GM06990 (cell line): ENCODE measurements at regions not wholly inside any gene's neighbourhood (a gene's known extent, or its start where the extent isn't known, plus 50 kb on each side); places are given as distances from the start of the nearest gene placed in this dataset.

Source experiments
- DNase-seq: peaks from one replicate; pipeline ENCODE4 v3.0.0-alpha.2; 2011; ENCODE audit not compliant: insufficient read length; ENCODE audit errors: extremely low read depth
- H3K27me3 ChIP-seq: replicated peaks from 2 replicates; pipeline ENCODE4 v1.6.0; 2011; ENCODE audit warnings: low read length; ENCODE audit not compliant: control insufficient read depth, insufficient read depth
- H3K36me3 ChIP-seq: 2 replicates; pipeline ENCODE4 v1.5.1; 2011; ENCODE audit warnings: low read length; ENCODE audit not compliant: control insufficient read depth, insufficient read depth
- H3K4me3 ChIP-seq: replicated peaks from 2 replicates; pipeline ENCODE4 v1.5.1; 2011; ENCODE audit warnings: low read depth, mild to moderate bottlenecking, control low read depth, low read length
- TF ChIP-seq, protein P1 (sequence below): IDR thresholded peaks from 2 replicates; pipeline ENCODE4 v1.5.1; 2011; ENCODE audit warnings: low read length, control low read depth, mild to moderate bottlenecking, inconsistent platforms; ENCODE audit not compliant: insufficient read depth, poor library complexity, severe bottlenecking

DNA sequence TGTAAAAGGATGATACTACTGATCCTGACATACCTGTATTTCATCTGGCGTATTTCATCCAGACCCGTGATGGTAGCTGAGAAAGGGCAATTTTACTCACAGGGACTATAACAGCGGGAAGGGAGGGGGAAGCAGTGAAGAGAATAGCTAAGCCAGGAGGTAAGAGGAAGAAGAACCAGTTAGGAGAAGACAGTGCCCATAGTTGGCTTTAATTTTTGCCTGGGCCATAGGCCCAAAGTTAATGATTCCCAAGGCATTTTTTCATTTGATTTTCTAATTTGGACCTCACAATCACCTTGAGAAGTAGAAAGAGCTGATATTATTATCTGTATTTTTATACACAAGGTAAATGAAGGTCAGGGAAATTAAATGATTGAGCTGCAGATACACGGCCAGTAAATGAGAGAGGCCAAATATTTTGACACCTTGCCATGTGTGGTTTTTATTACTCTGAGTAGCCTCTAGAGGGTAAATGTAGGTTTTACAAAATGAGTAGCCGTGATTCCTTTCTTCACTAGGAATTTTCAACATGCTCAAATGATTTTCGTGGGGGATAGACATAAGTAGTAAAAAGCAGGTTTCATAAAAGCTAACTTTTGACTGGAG is 382.2 kb downstream of the FUT8 start:
- no peaks in the 10 kb centered on the region for H3K36me3 ChIP-seq
- TF ChIP-seq, protein P1, sequence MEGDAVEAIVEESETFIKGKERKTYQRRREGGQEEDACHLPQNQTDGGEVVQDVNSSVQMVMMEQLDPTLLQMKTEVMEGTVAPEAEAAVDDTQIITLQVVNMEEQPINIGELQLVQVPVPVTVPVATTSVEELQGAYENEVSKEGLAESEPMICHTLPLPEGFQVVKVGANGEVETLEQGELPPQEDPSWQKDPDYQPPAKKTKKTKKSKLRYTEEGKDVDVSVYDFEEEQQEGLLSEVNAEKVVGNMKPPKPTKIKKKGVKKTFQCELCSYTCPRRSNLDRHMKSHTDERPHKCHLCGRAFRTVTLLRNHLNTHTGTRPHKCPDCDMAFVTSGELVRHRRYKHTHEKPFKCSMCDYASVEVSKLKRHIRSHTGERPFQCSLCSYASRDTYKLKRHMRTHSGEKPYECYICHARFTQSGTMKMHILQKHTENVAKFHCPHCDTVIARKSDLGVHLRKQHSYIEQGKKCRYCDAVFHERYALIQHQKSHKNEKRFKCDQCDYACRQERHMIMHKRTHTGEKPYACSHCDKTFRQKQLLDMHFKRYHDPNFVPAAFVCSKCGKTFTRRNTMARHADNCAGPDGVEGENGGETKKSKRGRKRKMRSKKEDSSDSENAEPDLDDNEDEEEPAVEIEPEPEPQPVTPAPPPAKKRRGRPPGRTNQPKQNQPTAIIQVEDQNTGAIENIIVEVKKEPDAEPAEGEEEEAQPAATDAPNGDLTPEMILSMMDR = no peak
- no peak overlapping the region for H3K4me3 ChIP-seq
- DNase-seq = no peak
- no peaks in the 10 kb centered on the region for H3K27me3 ChIP-seq

DNA sequence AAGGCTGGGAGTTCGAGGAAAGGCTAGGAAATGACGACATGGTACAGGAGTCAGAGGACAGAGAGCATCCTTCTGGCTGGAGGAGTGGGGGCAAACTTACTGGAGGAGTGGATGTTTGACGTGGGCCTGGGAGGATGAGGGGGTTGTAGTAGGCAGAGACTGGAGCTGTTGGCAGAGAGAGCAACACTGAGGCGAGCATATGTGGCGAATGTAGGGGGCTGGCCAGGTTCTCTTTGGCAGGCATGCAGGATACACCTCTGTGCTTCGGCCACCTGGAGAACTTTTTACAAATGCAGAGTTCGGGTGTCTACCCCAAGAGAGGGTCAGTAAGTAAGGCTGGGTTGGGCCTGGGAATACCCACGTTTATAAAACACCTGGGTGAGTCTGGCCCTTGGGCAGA is 385.7 kb downstream of the FUT8 start:
- no peaks in the 10 kb centered on the region for H3K27me3 ChIP-seq
- TF ChIP-seq, protein P1 = no peak
- no peak for DNase-seq
- H3K36me3 ChIP-seq = no peaks in the 10 kb centered on the region
- no peak overlapping the region for H3K4me3 ChIP-seq

DNA sequence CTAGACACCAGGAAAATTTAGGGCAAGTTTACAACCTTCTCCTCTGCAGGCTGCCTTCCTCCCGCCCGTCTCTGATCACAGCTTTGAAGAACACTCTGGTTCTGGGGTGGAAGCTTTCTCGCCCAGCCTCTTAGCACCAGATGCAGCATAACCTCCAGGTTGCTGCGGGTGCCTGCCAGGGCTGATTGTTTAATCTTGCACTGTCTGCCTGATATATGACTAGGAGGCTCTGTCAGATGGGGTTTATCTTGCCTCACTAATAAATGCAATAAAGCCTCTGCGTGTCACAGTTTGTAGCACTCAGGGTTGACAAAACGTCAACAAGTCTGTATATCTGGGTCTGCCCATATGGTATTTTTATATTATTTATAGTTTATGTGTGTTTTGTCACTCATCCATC is 388.2 kb downstream of the FUT8 start:
- Histone ChIP-seq H3K36me3 (no peaks in the 10 kb centered on the region), H3K4me3 (no peak overlapping the region), H3K27me3 (no peaks in the 10 kb centered on the region)
- TF ChIP-seq, protein P1 = no peak
- no peak for DNase-seq

DNA sequence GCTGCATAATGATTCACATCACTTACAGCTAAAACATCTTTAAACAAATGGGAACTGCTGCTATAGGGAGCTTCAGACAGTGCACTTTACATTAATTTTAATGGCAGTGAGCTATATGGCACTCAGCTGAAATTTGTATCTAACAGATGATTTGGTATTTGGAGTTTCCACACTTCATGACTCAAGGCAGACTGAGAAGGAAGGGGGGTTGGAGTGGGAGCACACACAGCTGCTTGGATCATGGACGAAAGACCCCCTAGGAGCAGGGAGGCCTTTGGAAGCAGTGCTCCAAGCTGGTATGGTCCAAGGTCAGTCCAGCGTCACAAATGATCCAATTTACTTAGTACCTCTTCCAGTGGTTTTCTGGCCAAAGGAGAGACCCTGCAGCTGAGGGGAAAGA is 389.7 kb downstream of the FUT8 start:
- TF ChIP-seq, protein P1 = no peak
- DNase-seq = no peak
- H3K36me3 ChIP-seq = no peaks in the 10 kb centered on the region
- no peak overlapping the region for H3K4me3 ChIP-seq
- H3K27me3 ChIP-seq = no peaks in the 10 kb centered on the region

DNA sequence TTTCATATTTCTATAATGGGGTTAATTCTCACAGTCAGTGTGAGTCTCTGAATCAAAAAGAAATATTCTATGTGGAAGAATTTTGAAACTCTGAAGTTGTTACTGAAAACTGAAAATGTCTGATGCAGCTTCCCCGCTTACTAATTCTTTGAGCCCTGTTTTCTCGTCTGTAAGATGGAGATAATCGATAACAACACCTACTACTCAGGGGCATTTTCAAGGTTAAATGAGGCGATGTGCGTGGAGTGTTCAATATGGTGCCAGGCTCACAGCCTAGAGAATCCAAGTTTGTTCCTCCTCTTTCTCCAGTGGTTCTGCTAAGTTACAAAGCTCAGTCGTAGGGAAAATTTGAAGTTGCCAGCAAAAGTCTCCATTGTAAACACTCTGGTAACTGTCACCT is 391.4 kb downstream of the FUT8 start:
- no peak for DNase-seq
- no peak overlapping the region for H3K4me3 ChIP-seq
- no peaks in the 10 kb centered on the region for H3K27me3 ChIP-seq
- no peaks in the 10 kb centered on the region for H3K36me3 ChIP-seq
- TF ChIP-seq, protein P1 = no peak

DNA sequence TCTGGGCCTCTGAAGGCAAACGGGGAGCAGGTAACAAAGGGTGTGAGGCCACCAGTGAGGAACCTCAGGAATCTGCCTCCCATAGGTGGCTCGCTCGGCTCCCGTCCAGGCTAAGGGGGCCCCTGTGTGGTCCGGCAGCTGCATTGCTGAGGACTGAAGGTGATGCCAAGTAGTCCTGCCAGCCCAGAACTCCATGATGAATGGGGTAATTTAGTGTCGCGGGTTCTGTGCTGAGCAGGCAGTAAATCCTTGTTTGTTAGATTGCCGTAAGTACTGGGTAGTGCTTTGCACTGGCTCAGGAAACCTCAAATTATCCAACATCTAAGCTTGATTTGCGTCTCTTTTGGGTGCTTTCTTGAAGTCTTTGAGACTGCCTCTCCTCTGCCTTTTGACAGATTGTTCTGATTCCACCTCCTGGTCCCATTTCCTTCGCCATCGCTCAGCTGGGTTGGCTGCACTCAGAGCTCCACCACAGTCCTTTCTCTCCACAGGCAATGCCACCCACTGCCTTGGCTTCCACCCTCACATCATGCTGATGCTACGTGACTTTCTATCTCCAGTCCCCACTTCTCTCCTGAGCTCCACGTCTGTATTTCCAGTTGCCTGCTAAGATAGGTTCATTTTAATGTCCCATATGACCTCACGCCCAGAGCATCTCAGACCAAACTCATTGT is 392.0 kb downstream of the FUT8 start:
- Histone ChIP-seq H3K4me3 (no peak overlapping the region), H3K36me3 (no peaks in the 10 kb centered on the region), H3K27me3 (no peaks in the 10 kb centered on the region)
- DNase-seq = no peak
- TF ChIP-seq, protein P1 = no peak
